Central memory CD4-positive, alpha-beta T cell (primary cell): ENCODE measurements at regions not wholly inside any gene's neighbourhood (a gene's known extent, or its start where the extent isn't known, plus 50 kb on each side); places are given as distances from the start of the nearest gene placed in this dataset.
"Not testable (repeated sequence)": the region's sequence is repeated elsewhere in the genome, so short reads cannot be mapped to it uniquely, and the experiment has no call there.

Experiments used
- DNase-seq: peaks from one replicate; pipeline ENCODE4 v3.0.0; 2022

- DNase-seq: no peak
These were observed 1405.7 kb upstream of the ZEB2 start for GRCh38 chr2:145925591-145925990.

- no peak for DNase-seq
These were observed 1399.6 kb upstream of the ZEB2 start for GRCh38 chr2:145919477-145919876.

- no peak for DNase-seq
These were observed 1399.0 kb upstream of the ZEB2 start for GRCh38 chr2:145918951-145919350.

- DNase-seq: no peak
These were observed 1396.9 kb upstream of the ZEB2 start for GRCh38 chr2:145916799-145917198.

GRCh38 chr2:145914716-145915115 lies 1394.8 kb upstream of the ZEB2 start:
- no peak for DNase-seq

GRCh38 chr2:145910416-145910815 lies 1390.5 kb upstream of the ZEB2 start:
- DNase-seq: no peak

- DNase-seq: no peak
These were observed 1389.8 kb upstream of the ZEB2 start for GRCh38 chr2:145909766-145910165.

- DNase-seq: no peak
These were observed 1389.3 kb upstream of the ZEB2 start for GRCh38 chr2:145909175-145909755.

GRCh38 chr2:145906354-145906753 lies 1386.4 kb upstream of the ZEB2 start:
- DNase-seq: no peak

- no peak for DNase-seq
These were observed 1385.5 kb upstream of the ZEB2 start for GRCh38 chr2:145905371-145905770.

GRCh38 chr2:145897151-145897550 lies 1377.2 kb upstream of the ZEB2 start:
- no peak for DNase-seq

GRCh38 chr2:145887915-145888314 lies 1368.0 kb upstream of the ZEB2 start:
- DNase-seq: no peak

- not testable (repeated sequence) for DNase-seq
These were observed 1361.1 kb upstream of the ZEB2 start for GRCh38 chr2:145880997-145881396.

GRCh38 chr2:145875016-145875415 lies 1355.1 kb upstream of the ZEB2 start:
- DNase-seq: no peak

- no peak for DNase-seq
These were observed 1354.5 kb upstream of the ZEB2 start for GRCh38 chr2:145874466-145874865.

GRCh38 chr2:145864501-145864900 lies 1344.6 kb upstream of the ZEB2 start:
- no peak for DNase-seq

- DNase-seq: no peak
These were observed 1342.0 kb upstream of the ZEB2 start for GRCh38 chr2:145861940-145862339.

GRCh38 chr2:145860083-145860482 lies 1340.2 kb upstream of the ZEB2 start:
- no peak for DNase-seq

- no peak for DNase-seq
These were observed 1335.2 kb upstream of the ZEB2 start for GRCh38 chr2:145855142-145855541.

- DNase-seq: no peak
These were observed 1334.3 kb upstream of the ZEB2 start for GRCh38 chr2:145854039-145854755.

GRCh38 chr2:145851730-145852129 lies 1331.8 kb upstream of the ZEB2 start:
- DNase-seq: no peak

- DNase-seq: no peak
These were observed 1329.5 kb upstream of the ZEB2 start for GRCh38 chr2:145849466-145849865.

GRCh38 chr2:145846982-145847381 lies 1327.1 kb upstream of the ZEB2 start:
- DNase-seq: no peak

- DNase-seq: no peak
These were observed 1326.0 kb upstream of the ZEB2 start for GRCh38 chr2:145845923-145846322.
